GM12878 (cell line): ENCODE measurements at regions not wholly inside any gene's neighbourhood (a gene's known extent, or its start where the extent isn't known, plus 50 kb on each side); places are given as distances from the start of the nearest gene placed in this dataset.

Source experiments
- ATF2 ChIP-seq: IDR thresholded peaks from 2 replicates; pipeline ENCODE4 v1.6.1; 2012; ENCODE audit warnings: low read length, inconsistent platforms
- ATF3 ChIP-seq: IDR thresholded peaks from 2 replicates; pipeline ENCODE4 v1.6.1; 2011; ENCODE audit warnings: low read depth, mild to moderate bottlenecking, low read length, moderate library complexity, borderline replicate concordance; ENCODE audit errors: extremely low read depth
- CEBPB ChIP-seq, 2 experiments: fragments of 150-350 bp in 1 of 2; IDR thresholded peaks; 2 replicates each; pipeline ENCODE4 v1.6.1; 2012 to 2014; ENCODE audit warnings: low read depth in 2 of 2, low read length in 2 of 2, borderline replicate concordance in 1 of 2, inconsistent platforms in 1 of 2
- EGR1 ChIP-seq, 2 experiments: IDR thresholded peaks; 1 replicate in 1 of 2; 2 replicates in 1 of 2; pipeline ENCODE4 v1.6.1; 2011 to 2012; ENCODE audit warnings: low read depth in 2 of 2, low read length in 2 of 2, borderline replicate concordance in 1 of 2, mild to moderate bottlenecking in 1 of 2, moderate library complexity in 1 of 2
- IKZF2 ChIP-seq, 2 experiments: fragments of 450-650 bp; IDR thresholded peaks; 2 replicates each; pipeline ENCODE4 v1.6.1; 2017; ENCODE audit warnings: mild to moderate bottlenecking in 2 of 2, moderate library complexity in 2 of 2
- NR2C2 ChIP-seq: IDR thresholded peaks from 2 replicates; pipeline ENCODE4 v1.6.1; 2011; ENCODE audit warnings: borderline replicate concordance, low read depth; ENCODE audit not compliant: control insufficient read depth, insufficient read length
- PML ChIP-seq: IDR thresholded peaks from 2 replicates; pipeline ENCODE4 v1.6.1; 2012; ENCODE audit warnings: low read length, inconsistent platforms
- POLR2A ChIP-seq: IDR thresholded peaks from 2 replicates; pipeline ENCODE4 v1.6.1; 2011; ENCODE audit warnings: low read depth, mild to moderate bottlenecking, low read length
- RAD21 ChIP-seq: IDR thresholded peaks from 2 replicates; pipeline ENCODE4 v1.6.1; 2011; ENCODE audit warnings: mild to moderate bottlenecking, low read depth, low read length, moderate library complexity; ENCODE audit not compliant: insufficient read depth
- SIN3A ChIP-seq: IDR thresholded peaks from 2 replicates; pipeline ENCODE4 v1.6.1; 2012; ENCODE audit warnings: low read depth, low read length, improper control_type of control experiment
- SPI1 ChIP-seq: IDR thresholded peaks from 2 replicates; pipeline ENCODE4 v1.6.1; 2011; ENCODE audit warnings: low read depth, mild to moderate bottlenecking, low read length, moderate library complexity, borderline replicate concordance; ENCODE audit not compliant: insufficient read depth
- TF ChIP-seq, protein P1 (sequence below), 3 experiments: IDR thresholded peaks in 2 of 3; conservative IDR thresholded peaks in 1 of 3; 2 replicates each; pipeline ENCODE4 v1.5.1; 2011; ENCODE audit warnings: low read depth in 3 of 3, low read length in 3 of 3, mild to moderate bottlenecking in 3 of 3, control low read depth in 2 of 3, moderate library complexity in 2 of 3, inconsistent platforms in 1 of 3, mixed read lengths in 1 of 3; ENCODE audit not compliant: control insufficient read depth in 2 of 3, insufficient read depth in 1 of 3; ENCODE audit errors: extremely low read depth in 1 of 3

- TF ChIP-seq SPI1 = no peak
- no peak for TF ChIP-seq RAD21
- TF ChIP-seq, protein P1, sequence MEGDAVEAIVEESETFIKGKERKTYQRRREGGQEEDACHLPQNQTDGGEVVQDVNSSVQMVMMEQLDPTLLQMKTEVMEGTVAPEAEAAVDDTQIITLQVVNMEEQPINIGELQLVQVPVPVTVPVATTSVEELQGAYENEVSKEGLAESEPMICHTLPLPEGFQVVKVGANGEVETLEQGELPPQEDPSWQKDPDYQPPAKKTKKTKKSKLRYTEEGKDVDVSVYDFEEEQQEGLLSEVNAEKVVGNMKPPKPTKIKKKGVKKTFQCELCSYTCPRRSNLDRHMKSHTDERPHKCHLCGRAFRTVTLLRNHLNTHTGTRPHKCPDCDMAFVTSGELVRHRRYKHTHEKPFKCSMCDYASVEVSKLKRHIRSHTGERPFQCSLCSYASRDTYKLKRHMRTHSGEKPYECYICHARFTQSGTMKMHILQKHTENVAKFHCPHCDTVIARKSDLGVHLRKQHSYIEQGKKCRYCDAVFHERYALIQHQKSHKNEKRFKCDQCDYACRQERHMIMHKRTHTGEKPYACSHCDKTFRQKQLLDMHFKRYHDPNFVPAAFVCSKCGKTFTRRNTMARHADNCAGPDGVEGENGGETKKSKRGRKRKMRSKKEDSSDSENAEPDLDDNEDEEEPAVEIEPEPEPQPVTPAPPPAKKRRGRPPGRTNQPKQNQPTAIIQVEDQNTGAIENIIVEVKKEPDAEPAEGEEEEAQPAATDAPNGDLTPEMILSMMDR (IDR thresholded peaks at IDR 0.05 in 2 of 3, conservative IDR thresholded peaks at IDR 0.05 in 1 of 3; ENCODE audit: control insufficient read depth in 2 of 3, extremely low read depth in 1 of 3, insufficient read depth in 1 of 3, low read depth in 3 of 3, low read length in 3 of 3) = no peak
- TF ChIP-seq IKZF2 (IDR thresholded peaks at IDR 0.05) = no peak
- TF ChIP-seq CEBPB (IDR thresholded peaks at IDR 0.05; ENCODE audit: borderline replicate concordance in 1 of 2, low read depth in 2 of 2, low read length in 2 of 2) = no peak
- TF ChIP-seq ATF3 = no peak
- no peak for TF ChIP-seq EGR1 (IDR thresholded peaks at IDR 0.05; ENCODE audit: borderline replicate concordance in 1 of 2, low read depth in 2 of 2, low read length in 2 of 2)
- TF ChIP-seq NR2C2 = no peak
- TF ChIP-seq SIN3A = no peak
- no peak for TF ChIP-seq POLR2A
- TF ChIP-seq ATF2 = no peak
- no peak for TF ChIP-seq PML
Measured at GRCh38 chr17:14405189-14405588, 104.3 kb downstream of the HS3ST3B1 start.
